ENCODE measurements at regions not wholly inside any gene's neighbourhood (a gene's known extent, or its start where the extent isn't known, plus 50 kb on each side); places are given as distances from the start of the nearest gene placed in this dataset.

GRCh38 chr4:38254825-38255224, 294.6 kb downstream of the PTTG2 start:
- TF ChIP-seq CTCF (IDR thresholded peaks at IDR 0.05), result no peak
- Histone ChIP-seq H3K27ac (no peak overlapping the region), H3K9me3 (ENCODE audit: control insufficient read depth, low read length) (no peaks in the 10 kb centered on the region), H3K9ac (no peak overlapping the region), H3K4me2 (ENCODE audit: low read length) (no peak overlapping the region), H3K4me3 (ENCODE audit: low read depth, low read length) (no peak overlapping the region), H3K36me3 (ENCODE audit: control insufficient read depth, insufficient read depth, low read length) (no peaks in the 10 kb centered on the region), H2AFZ (no peak overlapping the region), H3K27me3 (ENCODE audit: control insufficient read depth, insufficient read depth, low read length) (no peaks in the 10 kb centered on the region), H3K4me1 (no peaks in the 10 kb centered on the region), H3K79me2 (no peaks in the 10 kb centered on the region)

- Histone ChIP-seq H3K79me2 (no peaks in the 10 kb centered on the region), H2AFZ (no peak overlapping the region)
- TF ChIP-seq CTCF (IDR thresholded peaks at IDR 0.05), result no peak
Observed at GRCh38 chr4:38255572-38255971, 295.4 kb downstream of the PTTG2 start.

GRCh38 chr4:38266616-38267015, 306.4 kb downstream of the PTTG2 start:
- H2AFZ ChIP-seq, result no peak overlapping the region
- H3K79me2 ChIP-seq, result no peaks in the 10 kb centered on the region
- no peaks in the 10 kb centered on the region for H3K36me3 ChIP-seq (ENCODE audit: control insufficient read depth, insufficient read depth, low read length)
- H3K27me3 ChIP-seq (ENCODE audit: control insufficient read depth, insufficient read depth, low read length), result no peaks in the 10 kb centered on the region
- no peak overlapping the region for H3K4me3 ChIP-seq (ENCODE audit: low read depth, low read length)
- TF ChIP-seq CTCF (IDR thresholded peaks at IDR 0.05), result no peak
- no peaks in the 10 kb centered on the region for H3K4me1 ChIP-seq
- no peak overlapping the region for H3K4me2 ChIP-seq (ENCODE audit: low read length)
- no peak overlapping the region for H3K27ac ChIP-seq
- no peak overlapping the region for H3K9ac ChIP-seq
- no peaks in the 10 kb centered on the region for H3K9me3 ChIP-seq (ENCODE audit: control insufficient read depth, low read length)

More at GRCh38 chr4:38255572-38255971, 295.4 kb downstream of the PTTG2 start:
- Histone ChIP-seq H3K9me3 (ENCODE audit: control insufficient read depth, low read length) (no peaks in the 10 kb centered on the region), H3K36me3 (ENCODE audit: control insufficient read depth, insufficient read depth, low read length) (no peaks in the 10 kb centered on the region), H3K4me2 (ENCODE audit: low read length) (no peak overlapping the region), H3K4me3 (ENCODE audit: low read depth, low read length) (no peak overlapping the region), H3K27ac (no peak overlapping the region), H3K4me1 (no peaks in the 10 kb centered on the region), H3K27me3 (ENCODE audit: control insufficient read depth, insufficient read depth, low read length) (no peaks in the 10 kb centered on the region), H3K9ac (no peak overlapping the region)

GRCh38 chr4:38268108-38268820, 308.1 kb downstream of the PTTG2 start:
- TF ChIP-seq CTCF (IDR thresholded peaks at IDR 0.05), result no peak
- no peak overlapping the region for H3K4me3 ChIP-seq (ENCODE audit: low read depth, low read length)
- no peak overlapping the region for H3K27ac ChIP-seq
- no peaks in the 10 kb centered on the region for H3K36me3 ChIP-seq (ENCODE audit: control insufficient read depth, insufficient read depth, low read length)
- no peak overlapping the region for H2AFZ ChIP-seq
- H3K4me2 ChIP-seq (ENCODE audit: low read length), result no peak overlapping the region
- no peak overlapping the region for H3K9ac ChIP-seq
- H3K79me2 ChIP-seq, result no peaks in the 10 kb centered on the region
- no peaks in the 10 kb centered on the region for H3K4me1 ChIP-seq
- H3K27me3 ChIP-seq (ENCODE audit: control insufficient read depth, insufficient read depth, low read length), result no peaks in the 10 kb centered on the region
- H3K9me3 ChIP-seq (ENCODE audit: control insufficient read depth, low read length), result no peaks in the 10 kb centered on the region

- Histone ChIP-seq H3K4me3 (ENCODE audit: low read depth, low read length) (no peak overlapping the region), H3K36me3 (ENCODE audit: control insufficient read depth, insufficient read depth, low read length) (no peaks in the 10 kb centered on the region), H3K9ac (no peak overlapping the region), H2AFZ (no peak overlapping the region), H3K27ac (no peak overlapping the region), H3K4me1 (no peaks in the 10 kb centered on the region), H3K79me2 (no peaks in the 10 kb centered on the region), H3K4me2 (ENCODE audit: low read length) (no peak overlapping the region), H3K9me3 (ENCODE audit: control insufficient read depth, low read length) (no peaks in the 10 kb centered on the region), H3K27me3 (ENCODE audit: control insufficient read depth, insufficient read depth, low read length) (no peaks in the 10 kb centered on the region)
- no peak for TF ChIP-seq CTCF (IDR thresholded peaks at IDR 0.05)
Observed at GRCh38 chr4:38268837-38269236, 308.6 kb downstream of the PTTG2 start.
